ENCODE measurements at regions not wholly inside any gene's neighbourhood (a gene's known extent, or its start where the extent isn't known, plus 50 kb on each side); places are given as distances from the start of the nearest gene placed in this dataset.

GRCh38 chr2:173705656-173706055 is 259.5 kb downstream of the SP3 start:
- no peak for DNase-seq (ENCODE audit: low spot score)
- H3K27ac ChIP-seq (ENCODE audit: extremely low read length, insufficient read depth, low read length): no peak overlapping the region
- no peak overlapping the region for H3K4me2 ChIP-seq (ENCODE audit: low read depth, low read length)
- no peaks in the 10 kb centered on the region for H3K9me3 ChIP-seq (ENCODE audit: low read length)
- intact Hi-C loops (cut with micrococcal nuclease; ENCODE audit: unreplicated experiment) (no loop called here), in situ Hi-C loops (cut with HindIII; ENCODE audit: extremely low pct_ligation_motif_present, low pct_unique_long_range_greater_than_20kb) (no loop called here)
- H4K20me1 ChIP-seq (ENCODE audit: insufficient read depth, low read length): no peaks in the 10 kb centered on the region
- H3K27me3 ChIP-seq (ENCODE audit: control insufficient read depth in 1 of 2, insufficient read depth in 2 of 2, low read length in 2 of 2): no peaks in the 10 kb centered on the region; a peak in 1 of 5 replicates
- WGBS (ENCODE audit: low lambda C conversion rate): 25% methylated on average over 4 of the region's 4 CpGs
- no peak overlapping the region for H3K4me3 ChIP-seq (replicated peaks in 1 of 3; ENCODE audit: insufficient read depth in 1 of 3, low read depth in 2 of 3, low read length in 3 of 3)
- no TSS peak for BruUV-seq (replicated peaks)
- no peak for ATAC-seq
- H2AFZ ChIP-seq (ENCODE audit: low read length): no peak overlapping the region
- no peak overlapping the region for H3K9ac ChIP-seq (ENCODE audit: insufficient read depth, low read depth, low read length)
- no peak for FAIRE-seq
- no peaks in the 10 kb centered on the region for H3K4me1 ChIP-seq (ENCODE audit: insufficient read depth, low read length)
- ChIA-PET POLR2A (no interaction called here), CTCF (ENCODE audit: low intra/inter-chr PET ratio, low total read pairs) (no interaction called here)
- H3K79me2 ChIP-seq (ENCODE audit: insufficient read depth, low read length): no peaks in the 10 kb centered on the region
- TF ChIP-seq PHF21A (CRISPR knock-in tag; IDR thresholded peaks at IDR 0.05) (no peak), SPEN (CRISPR knock-in tag; IDR thresholded peaks at IDR 0.05; ENCODE audit: low read depth) (no peak), ZBTB8A (CRISPR knock-in tag; IDR thresholded peaks at IDR 0.05; ENCODE audit: borderline replicate concordance, low read depth) (no peak), SRSF4 (IDR thresholded peaks at IDR 0.05; ENCODE audit: low read depth, low read length, poor library complexity, severe bottlenecking) (no peak), ZNF75D (CRISPR knock-in tag; IDR thresholded peaks at IDR 0.05; ENCODE audit: borderline replicate concordance) (no peak), PHF8 (CRISPR knock-in tag; IDR thresholded peaks at IDR 0.05) (no peak), GMEB1 (CRISPR knock-in tag; IDR thresholded peaks at IDR 0.05; ENCODE audit: borderline replicate concordance) (no peak), ZNF761 (CRISPR knock-in tag; conservative IDR thresholded peaks at IDR 0.05) (no peak), ZNF451 (CRISPR knock-in tag; IDR thresholded peaks at IDR 0.05) (no peak), CREM (IDR thresholded peaks at IDR 0.05) (no peak), CREM (CRISPR knock-in tag; IDR thresholded peaks at IDR 0.05) (no peak), LBX2 (CRISPR knock-in tag; IDR thresholded peaks at IDR 0.05; ENCODE audit: borderline replicate concordance) (no peak), ZNF605 (CRISPR knock-in tag; IDR thresholded peaks at IDR 0.05) (no peak), ZNF335 (CRISPR knock-in tag; IDR thresholded peaks at IDR 0.05) (no peak), ATRX (CRISPR knock-in tag; IDR thresholded peaks at IDR 0.05; ENCODE audit: borderline replicate concordance) (no peak), ARNTL (CRISPR knock-in tag; IDR thresholded peaks at IDR 0.05) (no peak), CHD2 (IDR thresholded peaks at IDR 0.05; ENCODE audit: low read depth, low read length) (no peak)
- TF ChIP-seq, protein P1, sequence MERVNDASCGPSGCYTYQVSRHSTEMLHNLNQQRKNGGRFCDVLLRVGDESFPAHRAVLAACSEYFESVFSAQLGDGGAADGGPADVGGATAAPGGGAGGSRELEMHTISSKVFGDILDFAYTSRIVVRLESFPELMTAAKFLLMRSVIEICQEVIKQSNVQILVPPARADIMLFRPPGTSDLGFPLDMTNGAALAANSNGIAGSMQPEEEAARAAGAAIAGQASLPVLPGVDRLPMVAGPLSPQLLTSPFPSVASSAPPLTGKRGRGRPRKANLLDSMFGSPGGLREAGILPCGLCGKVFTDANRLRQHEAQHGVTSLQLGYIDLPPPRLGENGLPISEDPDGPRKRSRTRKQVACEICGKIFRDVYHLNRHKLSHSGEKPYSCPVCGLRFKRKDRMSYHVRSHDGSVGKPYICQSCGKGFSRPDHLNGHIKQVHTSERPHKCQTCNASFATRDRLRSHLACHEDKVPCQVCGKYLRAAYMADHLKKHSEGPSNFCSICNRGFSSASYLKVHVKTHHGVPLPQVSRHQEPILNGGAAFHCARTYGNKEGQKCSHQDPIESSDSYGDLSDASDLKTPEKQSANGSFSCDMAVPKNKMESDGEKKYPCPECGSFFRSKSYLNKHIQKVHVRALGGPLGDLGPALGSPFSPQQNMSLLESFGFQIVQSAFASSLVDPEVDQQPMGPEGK (CRISPR knock-in tag; IDR thresholded peaks at IDR 0.05): no peak
- TF ChIP-seq, protein P2, sequence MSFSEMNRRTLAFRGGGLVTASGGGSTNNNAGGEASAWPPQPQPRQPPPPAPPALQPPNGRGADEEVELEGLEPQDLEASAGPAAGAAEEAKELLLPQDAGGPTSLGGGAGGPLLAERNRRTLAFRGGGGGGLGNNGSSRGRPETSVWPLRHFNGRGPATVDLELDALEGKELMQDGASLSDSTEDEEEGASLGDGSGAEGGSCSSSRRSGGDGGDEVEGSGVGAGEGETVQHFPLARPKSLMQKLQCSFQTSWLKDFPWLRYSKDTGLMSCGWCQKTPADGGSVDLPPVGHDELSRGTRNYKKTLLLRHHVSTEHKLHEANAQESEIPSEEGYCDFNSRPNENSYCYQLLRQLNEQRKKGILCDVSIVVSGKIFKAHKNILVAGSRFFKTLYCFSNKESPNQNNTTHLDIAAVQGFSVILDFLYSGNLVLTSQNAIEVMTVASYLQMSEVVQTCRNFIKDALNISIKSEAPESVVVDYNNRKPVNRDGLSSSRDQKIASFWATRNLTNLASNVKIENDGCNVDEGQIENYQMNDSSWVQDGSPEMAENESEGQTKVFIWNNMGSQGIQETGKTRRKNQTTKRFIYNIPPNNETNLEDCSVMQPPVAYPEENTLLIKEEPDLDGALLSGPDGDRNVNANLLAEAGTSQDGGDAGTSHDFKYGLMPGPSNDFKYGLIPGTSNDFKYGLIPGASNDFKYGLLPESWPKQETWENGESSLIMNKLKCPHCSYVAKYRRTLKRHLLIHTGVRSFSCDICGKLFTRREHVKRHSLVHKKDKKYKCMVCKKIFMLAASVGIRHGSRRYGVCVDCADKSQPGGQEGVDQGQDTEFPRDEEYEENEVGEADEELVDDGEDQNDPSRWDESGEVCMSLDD (CRISPR knock-in tag; IDR thresholded peaks at IDR 0.05; ENCODE audit: borderline replicate concordance): no peak
- H3K36me3 ChIP-seq (replicated peaks in 1 of 2; ENCODE audit: control insufficient read depth in 1 of 2, insufficient read depth in 2 of 2, low read length in 2 of 2): no peaks in the 10 kb centered on the region

All from HepG2 (cell line).